Heart left ventricle (tissue), 16 donors: ENCODE measurements at regions not wholly inside any gene's neighbourhood (a gene's known extent, or its start where the extent isn't known, plus 50 kb on each side); places are given as distances from the start of the nearest gene placed in this dataset.

Source experiments
- ATAC-seq, 4 donors: fragments of 200-7000 bp; cut with Tn5 transposase; one replicate each; pipeline ENCODE4 v1.9.1; 2020 to 2022; ENCODE audit warnings: moderate library complexity in 4 of 4, mild to moderate bottlenecking in 3 of 4, moderate number of reproducible peaks in 1 of 4
- DNase-seq, 5 donors: peaks; one replicate each; pipeline ENCODE4 v3.0.0-alpha.2; 2020
- H3K27ac ChIP-seq, 12 donors: fragments of 200-600 bp; sonication (generic) in 4 of 12; one replicate each; pipeline versions ENCODE4 v1.5.0 to v1.8.0; 2016 to 2022; ENCODE audit warnings: mild to moderate bottlenecking in 2 of 12
- H3K27me3 ChIP-seq, 9 donors: fragments of 200-600 bp; sonication (generic) in 2 of 9; one replicate each; pipeline versions ENCODE4 v1.5.1 to v1.8.0; 2016 to 2022; ENCODE audit warnings: mild to moderate bottlenecking in 3 of 9
- H3K36me3 ChIP-seq, 9 donors: fragments of 200-600 bp; sonication (generic) in 2 of 9; one replicate each; pipeline versions ENCODE4 v1.5.0 to v1.8.0; 2018 to 2022; ENCODE audit warnings: mild to moderate bottlenecking in 2 of 9
- H3K4me1 ChIP-seq, 12 donors: fragments of 200-600 bp; sonication (generic) in 4 of 12; one replicate each; pipeline versions ENCODE4 v1.5.0 to v1.8.0; 2016 to 2022; ENCODE audit warnings: mild to moderate bottlenecking in 3 of 12
- H3K4me3 ChIP-seq, 12 donors: fragments of 200-600 bp; sonication (generic) in 4 of 12; one replicate each; pipeline versions ENCODE4 v1.5.0 to v1.8.0; 2017 to 2022; ENCODE audit warnings: mild to moderate bottlenecking in 9 of 12, moderate library complexity in 4 of 12
- H3K9me3 ChIP-seq, 12 donors: fragments of 200-600 bp; sonication (generic) in 4 of 12; one replicate each; pipeline versions ENCODE4 v1.5.0 to v1.8.0; 2016 to 2022; ENCODE audit warnings: mild to moderate bottlenecking in 1 of 12
- POLR2A ChIP-seq, 2 donors: fragments of 450-650 bp; IDR thresholded peaks; one replicate each; pipeline ENCODE4 v1.6.1; 2017; ENCODE audit warnings: antibody characterized with exemption in 2 of 2, mild to moderate bottlenecking in 2 of 2, moderate library complexity in 2 of 2
- WGBS, 4 donors: extraction: QIAGEN DNeasy Blood & Tissue Kit in 2 of 4; methylation state at CpG; one replicate each; pipeline versions ENCODE4 v1.1.5 to v1.1.7; 2013 to 2018; 5-methylcytosine and 5-hydroxymethylcytosine counted together
- intact Hi-C, 10 donors: fragments of 100-400 bp; cut with DNase I; formaldehyde crosslinking; loops; one replicate each; pipeline versions ENCODE4 v1.11.1 to v1.14.2; 2022
- TF ChIP-seq, protein P1 (sequence below), 12 donors: fragments of 200-600 bp; sonication (generic) in 4 of 12; IDR thresholded peaks; one replicate each; pipeline versions ENCODE4 v1.5.0 to v1.8.0; 2018 to 2022; ENCODE audit warnings: antibody characterized with exemption in 12 of 12, mild to moderate bottlenecking in 5 of 12
- donor health status: ischemic (EF 13 %, LVEDD 7.1; RV severe dilation, severe dysfunction).
- donor health status: healthy with polysubstance abuse.
- donor health status: DM: no; HTN: yes; CAD: no.
- donor health status: DM: no; HTN: no; CAD: no.
- donor health status: ischemic (EF 25% LVEDD 6.9; RV normal size, moderate dysfunction).
- donor health status: ischemic (EF 25% LVEDD 5.7; RV mildly dilated, moderate dysfunction).
- donor health status: healthy.
- donor health status: DM: yes; HTN: yes; CAD: no.
- donor health status: ischemic (EF 35%, LVEDD 5.7; RV mildly dilated, moderate dysfunction).
- donor health status: nonischemic (EF 11% LVEDD 7.7; RV severe dilation, severe dysfunction).
- donor health status: DM: yes; HTN: yes; CAD: no.
- donor health status: PGD.
- donor health status: ischemic (EF 29% LVEDD 5.4; RV normal size, mild dysfunction).
- donor health status: nonischemic (EF 23%, LVEDD 6.1; RV moderate dilation, normal function).

DNA sequence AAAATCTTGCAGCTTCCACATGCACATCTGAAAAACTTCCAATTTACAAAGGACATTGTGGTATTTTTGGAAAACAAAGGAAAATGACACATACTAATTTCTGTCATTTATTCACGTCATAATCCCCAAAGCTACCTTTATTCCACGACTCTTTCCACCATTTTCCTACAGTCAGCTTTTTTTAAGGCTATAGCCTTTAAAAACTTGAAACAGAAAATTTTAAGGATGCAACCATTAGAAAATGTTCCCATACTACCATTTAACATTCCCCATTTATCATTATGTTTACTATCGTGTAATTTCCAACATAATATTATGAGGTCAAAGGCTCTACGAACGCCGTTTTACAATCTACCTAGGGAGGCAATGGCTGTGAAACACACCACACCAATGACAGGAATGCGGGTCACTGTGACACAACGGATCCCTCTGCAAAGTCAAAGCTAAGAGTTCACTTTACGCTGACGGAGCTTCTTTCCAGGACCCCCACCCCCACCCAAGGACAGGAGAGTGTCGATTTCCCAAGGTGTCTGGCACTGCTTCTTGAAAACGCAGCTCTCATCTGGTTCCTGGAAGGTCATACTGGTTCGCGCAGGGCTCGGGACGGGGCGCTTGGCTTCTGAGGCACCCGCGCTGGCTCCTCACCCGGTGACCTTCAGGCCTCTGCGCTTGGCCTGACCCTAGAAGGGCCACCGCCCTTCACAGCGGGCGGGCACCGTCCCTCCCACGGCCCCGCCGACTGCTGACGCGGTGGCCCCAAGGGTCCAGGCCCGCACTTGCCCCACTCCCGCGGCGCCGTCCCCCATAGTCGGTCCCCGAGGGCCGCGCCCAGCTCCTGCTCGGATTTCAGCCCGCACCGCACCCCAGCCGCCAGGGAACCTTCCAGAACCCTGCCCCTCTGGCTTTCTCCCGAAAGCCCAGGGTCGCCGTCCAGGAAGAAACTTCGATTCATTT is 50.5 kb upstream of the ATF3 start:
- H3K4me1 ChIP-seq = peaks cover 0 to 22% (median 7%) of the 10 kb centered on the region in 12 donors
- peak; percentile 58 to 79 (median 70) for DNase-seq
- ATAC-seq = peak; percentile 18 to 69 (median 66)
- 14 to 20% (median 16%) methylated on average over 39 to 47 of the region's 47 CpGs for WGBS, 4 donors
- intact Hi-C loops = loop anchor here in 7 of 10 donors (1.0 to 10.0 kb wide), 7 partner anchors 49 to 81 kb away; partner anchors contain the start of gene ATF3 (in 4 of the 7)
- peak overlapping the region; percentile 52 to 84 (median 74) for H3K4me3 ChIP-seq
- H3K27ac ChIP-seq = peak overlapping the region; percentile 79 to 98 (median 94)
- TF ChIP-seq, protein P1, sequence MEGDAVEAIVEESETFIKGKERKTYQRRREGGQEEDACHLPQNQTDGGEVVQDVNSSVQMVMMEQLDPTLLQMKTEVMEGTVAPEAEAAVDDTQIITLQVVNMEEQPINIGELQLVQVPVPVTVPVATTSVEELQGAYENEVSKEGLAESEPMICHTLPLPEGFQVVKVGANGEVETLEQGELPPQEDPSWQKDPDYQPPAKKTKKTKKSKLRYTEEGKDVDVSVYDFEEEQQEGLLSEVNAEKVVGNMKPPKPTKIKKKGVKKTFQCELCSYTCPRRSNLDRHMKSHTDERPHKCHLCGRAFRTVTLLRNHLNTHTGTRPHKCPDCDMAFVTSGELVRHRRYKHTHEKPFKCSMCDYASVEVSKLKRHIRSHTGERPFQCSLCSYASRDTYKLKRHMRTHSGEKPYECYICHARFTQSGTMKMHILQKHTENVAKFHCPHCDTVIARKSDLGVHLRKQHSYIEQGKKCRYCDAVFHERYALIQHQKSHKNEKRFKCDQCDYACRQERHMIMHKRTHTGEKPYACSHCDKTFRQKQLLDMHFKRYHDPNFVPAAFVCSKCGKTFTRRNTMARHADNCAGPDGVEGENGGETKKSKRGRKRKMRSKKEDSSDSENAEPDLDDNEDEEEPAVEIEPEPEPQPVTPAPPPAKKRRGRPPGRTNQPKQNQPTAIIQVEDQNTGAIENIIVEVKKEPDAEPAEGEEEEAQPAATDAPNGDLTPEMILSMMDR (IDR thresholded peaks at IDR 0.05) = no peak
- no peak for TF ChIP-seq POLR2A (IDR thresholded peaks at IDR 0.05)
- peaks cover 0 to 8% (median 0%) of the 10 kb centered on the region in 12 donors for H3K9me3 ChIP-seq
- H3K27me3 ChIP-seq = no peaks in the 10 kb centered on the region
- H3K36me3 ChIP-seq = no peaks in the 10 kb centered on the region

DNA sequence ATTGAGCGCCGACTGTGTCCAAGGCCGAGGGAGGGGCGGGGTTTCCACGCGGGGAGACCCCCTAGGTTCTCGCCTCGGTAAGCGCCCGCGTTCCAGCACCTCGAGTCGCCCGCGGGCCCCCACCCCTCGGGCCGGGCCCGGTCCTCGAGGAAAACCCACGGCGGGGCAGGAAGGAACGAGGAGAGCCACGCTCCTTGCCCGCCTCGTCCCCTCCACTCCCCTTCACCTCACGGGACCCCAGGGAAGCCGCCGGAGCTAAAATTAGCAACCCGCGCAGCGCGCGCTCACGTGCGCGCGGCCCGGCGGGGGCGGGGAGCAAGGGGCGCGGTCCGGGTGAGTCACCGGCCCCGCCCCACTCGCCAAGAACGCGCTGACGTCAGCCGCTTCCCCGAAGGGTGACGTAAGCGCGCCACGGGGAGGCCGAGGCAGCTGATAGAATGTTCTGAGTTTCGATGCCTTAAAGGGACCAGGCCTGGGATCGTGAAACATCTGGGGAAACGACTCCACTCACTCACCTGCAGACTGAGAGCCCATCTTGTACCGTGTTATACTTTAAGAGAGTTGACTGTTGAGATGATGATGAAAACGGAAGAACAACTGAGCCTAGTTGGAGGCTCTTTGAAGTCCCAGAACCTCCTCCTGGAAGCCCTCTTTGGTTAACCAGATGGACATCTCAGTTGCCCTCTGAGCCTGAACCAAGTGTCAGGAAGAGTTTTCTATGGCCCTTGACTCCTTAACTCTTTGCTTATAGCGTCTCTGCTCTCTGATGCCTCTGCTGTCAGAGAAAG is 49.7 kb upstream of the ATF3 start:
- Histone ChIP-seq H3K9me3 (peaks cover 0 to 8% (median 0%) of the 10 kb centered on the region in 12 donors), H3K27me3 (no peaks in the 10 kb centered on the region), H3K27ac (peak overlapping the region; percentile 79 to 98 (median 94)), H3K36me3 (no peaks in the 10 kb centered on the region), H3K4me3 (peak overlapping the region; percentile 52 to 84 (median 74)), H3K4me1 (peaks cover 0 to 22% (median 7%) of the 10 kb centered on the region in 12 donors)
- intact Hi-C loops = loop anchor here in 7 of 10 donors (1.0 to 10.0 kb wide), 7 partner anchors 48 to 82 kb away; partner anchors contain the start of gene ATF3 (in 5 of the 7)
- 3 to 4% (median 3%) methylated on average over 37 to 62 of the region's 62 CpGs for WGBS, 4 donors
- DNase-seq = peak; percentile 93 to 96 (median 95)
- peak; percentile 92 to 96 (median 94) for ATAC-seq
- TF ChIP-seq POLR2A (IDR thresholded peaks at IDR 0.05) = peak in 1 of 2 donors; percentile 66
- TF ChIP-seq, protein P1 (IDR thresholded peaks at IDR 0.05) = no peak
